K562 (cell line): ENCODE measurements at regions not wholly inside any gene's neighbourhood (a gene's known extent, or its start where the extent isn't known, plus 50 kb on each side); places are given as distances from the start of the nearest gene placed in this dataset.

Source experiments
- ARID1B ChIP-seq: fragments of 450-650 bp; IDR thresholded peaks from 2 replicates; pipeline ENCODE4 v1.6.1; 2016; ENCODE audit warnings: antibody characterized with exemption, mild to moderate bottlenecking, inconsistent platforms
- ETS2 ChIP-seq: IDR thresholded peaks from 2 replicates; pipeline ENCODE4 v1.6.1; 2016; ENCODE audit warnings: borderline replicate concordance, missing genetic modification characterization, mild to moderate bottlenecking, moderate library complexity, missing compliant biosample characterization; ENCODE audit not compliant: poor library complexity, severe bottlenecking
- GTF2A2 ChIP-seq: IDR thresholded peaks from 2 replicates; pipeline ENCODE4 v1.6.1; 2016; ENCODE audit warnings: mild to moderate bottlenecking, missing genetic modification characterization, missing compliant biosample characterization
- NFATC3 ChIP-seq: fragments of 450-650 bp; IDR thresholded peaks from 2 replicates; pipeline ENCODE4 v1.6.1; 2017; ENCODE audit warnings: mild to moderate bottlenecking
- NR4A1 ChIP-seq, 2 experiments: fragments of 250-450 bp in 1 of 2; fragments of 450-650 bp in 1 of 2; sonication (Bioruptor Pico) in 1 of 2; IDR thresholded peaks; 2 replicates each; pipeline versions ENCODE4 v1.4.0 to v1.6.1; 2016 to 2020; ENCODE audit warnings: mild to moderate bottlenecking in 2 of 2, missing compliant biosample characterization in 1 of 2, missing genetic modification characterization in 1 of 2, moderate library complexity in 1 of 2
- SMAD4 ChIP-seq: fragments of 250-450 bp; sonication (Bioruptor Pico); conservative IDR thresholded peaks from 2 replicates; pipeline ENCODE4 v1.8.0; 2021; ENCODE audit warnings: inconsistent platforms, mild to moderate bottlenecking, moderate library complexity
- STAT5B ChIP-seq: fragments of 250-450 bp; sonication (Bioruptor Pico); IDR thresholded peaks from 2 replicates; pipeline ENCODE4 v1.8.0; 2021; ENCODE audit warnings: mild to moderate bottlenecking, inconsistent platforms
- TCFL5 ChIP-seq: fragments of 250-450 bp; sonication (Bioruptor Pico); conservative IDR thresholded peaks from 2 replicates; pipeline ENCODE4 v1.6.1; 2021; ENCODE audit warnings: mild to moderate bottlenecking, moderate library complexity, matching md5 sums
- ZKSCAN1 ChIP-seq: fragments of 150-350 bp; IDR thresholded peaks from 2 replicates; pipeline ENCODE4 v1.6.1; 2016; ENCODE audit warnings: low read depth, low read length
- ZNF354B ChIP-seq: fragments of 250-450 bp; sonication (Bioruptor Pico); IDR thresholded peaks from 2 replicates; pipeline ENCODE4 v1.4.0; 2020
- ZNF668 ChIP-seq: fragments of 250-450 bp; sonication (Bioruptor Pico); IDR thresholded peaks from 2 replicates; pipeline ENCODE4 v1.8.0; 2022; ENCODE audit warnings: mild to moderate bottlenecking, inconsistent platforms
- ZNF780A ChIP-seq: fragments of 250-450 bp; sonication (Bioruptor Pico); IDR thresholded peaks from 2 replicates; pipeline ENCODE4 v1.5.0; 2021; ENCODE audit warnings: mild to moderate bottlenecking
- TF ChIP-seq, protein P1 (sequence below), 2 experiments: fragments of 250-450 bp in 1 of 2; fragments of 450-650 bp in 1 of 2; sonication (Bioruptor Pico) in 1 of 2; IDR thresholded peaks; 2 replicates each; pipeline versions ENCODE4 v1.6.1 to v1.8.0; 2016 to 2021; ENCODE audit warnings: mild to moderate bottlenecking in 2 of 2, moderate library complexity in 2 of 2, missing compliant biosample characterization in 1 of 2, missing genetic modification characterization in 1 of 2
- TF ChIP-seq, protein P2 (sequence below): IDR thresholded peaks from 2 replicates; pipeline ENCODE4 v1.6.1; 2012; ENCODE audit warnings: low read depth, low read length, improper control_type of control experiment, borderline replicate concordance
- TF ChIP-seq, protein P3 (sequence below): fragments of 450-650 bp; IDR thresholded peaks from one replicate; pipeline ENCODE4 v1.6.1; 2018; ENCODE audit warnings: mild to moderate bottlenecking, moderate library complexity; ENCODE audit not compliant: partially characterized antibody
- TF ChIP-seq, protein P4 (sequence below): sonication (generic); formaldehyde crosslinking; IDR thresholded peaks from 2 replicates; pipeline ENCODE4 v1.8.0; 2022; ENCODE audit warnings: mild to moderate bottlenecking, low read depth, missing genetic modification reagents
- TF ChIP-seq, protein P5 (sequence below): sonication (generic); formaldehyde crosslinking; IDR thresholded peaks from 2 replicates; pipeline ENCODE4 v1.5.0; 2020; ENCODE audit warnings: missing genetic modification reagents
- TF ChIP-seq, protein P6 (sequence below): fragments of 450-650 bp; IDR thresholded peaks from 2 replicates; pipeline ENCODE4 v1.6.1; 2017; ENCODE audit warnings: antibody characterized with exemption, mild to moderate bottlenecking

DNA sequence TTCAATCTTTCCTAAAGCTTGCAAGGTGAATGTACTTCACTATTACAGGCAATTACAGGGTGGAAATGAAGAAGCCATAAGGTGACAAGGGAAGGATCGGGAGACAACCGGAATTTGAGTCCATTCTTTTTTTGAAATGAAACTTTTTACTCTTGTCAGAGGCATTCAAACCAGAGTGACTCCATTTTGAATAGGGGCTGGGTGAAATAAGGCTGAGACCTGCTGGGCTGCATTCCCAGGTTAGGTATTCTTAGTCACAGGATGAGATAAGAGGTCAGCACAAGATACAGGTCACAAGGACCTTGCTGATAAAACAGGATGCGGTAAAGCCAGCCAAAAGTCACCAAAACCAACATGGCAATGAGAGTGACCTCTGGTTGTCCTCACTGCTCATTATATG, 363.3 kb downstream of the TYW1 start (continued):
- TF ChIP-seq, protein P1, sequence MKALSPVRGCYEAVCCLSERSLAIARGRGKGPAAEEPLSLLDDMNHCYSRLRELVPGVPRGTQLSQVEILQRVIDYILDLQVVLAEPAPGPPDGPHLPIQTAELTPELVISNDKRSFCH (CRISPR knock-in tag; IDR thresholded peaks at IDR 0.05) = no peak
- TF ChIP-seq, protein P1 (tag; IDR thresholded peaks at IDR 0.05) = peak; percentile 86
- TF ChIP-seq TCFL5 (CRISPR knock-in tag) = 0 out of 2 replicates have a peak, but pooled peaks have one; percentile 58
- no peak for TF ChIP-seq ETS2
- TF ChIP-seq NFATC3 = no peak
- TF ChIP-seq ARID1B = peak; percentile 67
- TF ChIP-seq, protein P2, sequence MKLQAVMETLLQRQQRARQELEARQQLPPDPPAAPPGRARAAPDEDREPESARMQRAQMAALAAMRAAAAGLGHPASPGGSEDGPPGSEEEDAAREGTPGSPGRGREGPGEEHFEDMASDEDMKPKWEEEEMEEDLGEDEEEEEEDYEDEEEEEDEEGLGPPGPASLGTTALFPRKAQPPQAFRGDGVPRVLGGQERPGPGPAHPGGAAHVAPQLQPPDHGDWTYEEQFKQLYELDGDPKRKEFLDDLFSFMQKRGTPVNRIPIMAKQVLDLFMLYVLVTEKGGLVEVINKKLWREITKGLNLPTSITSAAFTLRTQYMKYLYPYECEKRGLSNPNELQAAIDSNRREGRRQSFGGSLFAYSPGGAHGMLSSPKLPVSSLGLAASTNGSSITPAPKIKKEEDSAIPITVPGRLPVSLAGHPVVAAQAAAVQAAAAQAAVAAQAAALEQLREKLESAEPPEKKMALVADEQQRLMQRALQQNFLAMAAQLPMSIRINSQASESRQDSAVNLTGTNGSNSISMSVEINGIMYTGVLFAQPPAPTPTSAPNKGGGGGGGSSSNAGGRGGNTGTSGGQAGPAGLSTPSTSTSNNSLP = no peak
- TF ChIP-seq SMAD4 (CRISPR knock-in tag) = peak; percentile 93
- peak; percentile 80 for TF ChIP-seq GTF2A2 (tag)
- peak; percentile 64; the same call in 1 of the 2 replicates for TF ChIP-seq ZNF354B (CRISPR knock-in tag)
- peak; percentile 97 for TF ChIP-seq ZNF668 (CRISPR knock-in tag)
- 0 out of 2 replicates have a peak, but pooled peaks have one; percentile 69 for TF ChIP-seq NR4A1 (CRISPR knock-in tag; IDR thresholded peaks at IDR 0.05)
- TF ChIP-seq NR4A1 (tag; IDR thresholded peaks at IDR 0.05) = peak; percentile 95
- TF ChIP-seq, protein P3, sequence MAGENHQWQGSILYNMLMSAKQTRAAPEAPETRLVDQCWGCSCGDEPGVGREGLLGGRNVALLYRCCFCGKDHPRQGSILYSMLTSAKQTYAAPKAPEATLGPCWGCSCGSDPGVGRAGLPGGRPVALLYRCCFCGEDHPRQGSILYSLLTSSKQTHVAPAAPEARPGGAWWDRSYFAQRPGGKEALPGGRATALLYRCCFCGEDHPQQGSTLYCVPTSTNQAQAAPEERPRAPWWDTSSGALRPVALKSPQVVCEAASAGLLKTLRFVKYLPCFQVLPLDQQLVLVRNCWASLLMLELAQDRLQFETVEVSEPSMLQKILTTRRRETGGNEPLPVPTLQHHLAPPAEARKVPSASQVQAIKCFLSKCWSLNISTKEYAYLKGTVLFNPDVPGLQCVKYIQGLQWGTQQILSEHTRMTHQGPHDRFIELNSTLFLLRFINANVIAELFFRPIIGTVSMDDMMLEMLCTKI = no peak
- TF ChIP-seq ZKSCAN1 = no peak
- TF ChIP-seq, protein P4, sequence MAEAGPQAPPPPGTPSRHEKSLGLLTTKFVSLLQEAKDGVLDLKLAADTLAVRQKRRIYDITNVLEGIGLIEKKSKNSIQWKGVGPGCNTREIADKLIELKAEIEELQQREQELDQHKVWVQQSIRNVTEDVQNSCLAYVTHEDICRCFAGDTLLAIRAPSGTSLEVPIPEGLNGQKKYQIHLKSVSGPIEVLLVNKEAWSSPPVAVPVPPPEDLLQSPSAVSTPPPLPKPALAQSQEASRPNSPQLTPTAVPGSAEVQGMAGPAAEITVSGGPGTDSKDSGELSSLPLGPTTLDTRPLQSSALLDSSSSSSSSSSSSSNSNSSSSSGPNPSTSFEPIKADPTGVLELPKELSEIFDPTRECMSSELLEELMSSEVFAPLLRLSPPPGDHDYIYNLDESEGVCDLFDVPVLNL (CRISPR knock-in tag) = no peak
- TF ChIP-seq, protein P5, sequence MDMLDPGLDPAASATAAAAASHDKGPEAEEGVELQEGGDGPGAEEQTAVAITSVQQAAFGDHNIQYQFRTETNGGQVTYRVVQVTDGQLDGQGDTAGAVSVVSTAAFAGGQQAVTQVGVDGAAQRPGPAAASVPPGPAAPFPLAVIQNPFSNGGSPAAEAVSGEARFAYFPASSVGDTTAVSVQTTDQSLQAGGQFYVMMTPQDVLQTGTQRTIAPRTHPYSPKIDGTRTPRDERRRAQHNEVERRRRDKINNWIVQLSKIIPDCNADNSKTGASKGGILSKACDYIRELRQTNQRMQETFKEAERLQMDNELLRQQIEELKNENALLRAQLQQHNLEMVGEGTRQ (CRISPR knock-in tag) = no peak
- TF ChIP-seq, protein P6, sequence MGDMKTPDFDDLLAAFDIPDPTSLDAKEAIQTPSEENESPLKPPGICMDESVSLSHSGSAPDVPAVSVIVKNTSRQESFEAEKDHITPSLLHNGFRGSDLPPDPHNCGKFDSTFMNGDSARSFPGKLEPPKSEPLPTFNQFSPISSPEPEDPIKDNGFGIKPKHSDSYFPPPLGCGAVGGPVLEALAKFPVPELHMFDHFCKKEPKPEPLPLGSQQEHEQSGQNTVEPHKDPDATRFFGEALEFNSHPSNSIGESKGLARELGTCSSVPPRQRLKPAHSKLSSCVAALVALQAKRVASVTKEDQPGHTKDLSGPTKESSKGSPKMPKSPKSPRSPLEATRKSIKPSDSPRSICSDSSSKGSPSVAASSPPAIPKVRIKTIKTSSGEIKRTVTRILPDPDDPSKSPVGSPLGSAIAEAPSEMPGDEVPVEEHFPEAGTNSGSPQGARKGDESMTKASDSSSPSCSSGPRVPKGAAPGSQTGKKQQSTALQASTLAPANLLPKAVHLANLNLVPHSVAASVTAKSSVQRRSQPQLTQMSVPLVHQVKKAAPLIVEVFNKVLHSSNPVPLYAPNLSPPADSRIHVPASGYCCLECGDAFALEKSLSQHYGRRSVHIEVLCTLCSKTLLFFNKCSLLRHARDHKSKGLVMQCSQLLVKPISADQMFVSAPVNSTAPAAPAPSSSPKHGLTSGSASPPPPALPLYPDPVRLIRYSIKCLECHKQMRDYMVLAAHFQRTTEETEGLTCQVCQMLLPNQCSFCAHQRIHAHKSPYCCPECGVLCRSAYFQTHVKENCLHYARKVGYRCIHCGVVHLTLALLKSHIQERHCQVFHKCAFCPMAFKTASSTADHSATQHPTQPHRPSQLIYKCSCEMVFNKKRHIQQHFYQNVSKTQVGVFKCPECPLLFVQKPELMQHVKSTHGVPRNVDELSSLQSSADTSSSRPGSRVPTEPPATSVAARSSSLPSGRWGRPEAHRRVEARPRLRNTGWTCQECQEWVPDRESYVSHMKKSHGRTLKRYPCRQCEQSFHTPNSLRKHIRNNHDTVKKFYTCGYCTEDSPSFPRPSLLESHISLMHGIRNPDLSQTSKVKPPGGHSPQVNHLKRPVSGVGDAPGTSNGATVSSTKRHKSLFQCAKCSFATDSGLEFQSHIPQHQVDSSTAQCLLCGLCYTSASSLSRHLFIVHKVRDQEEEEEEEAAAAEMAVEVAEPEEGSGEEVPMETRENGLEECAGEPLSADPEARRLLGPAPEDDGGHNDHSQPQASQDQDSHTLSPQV = peak; percentile 96
- 0 out of 2 replicates have a peak, but pooled peaks have one; percentile 62 for TF ChIP-seq ZNF780A (CRISPR knock-in tag)
- TF ChIP-seq STAT5B (CRISPR knock-in tag) = peak; percentile 73
